ENCODE measurements at regions not wholly inside any gene's neighbourhood (a gene's known extent, or its start where the extent isn't known, plus 50 kb on each side); places are given as distances from the start of the nearest gene placed in this dataset.

DNA sequence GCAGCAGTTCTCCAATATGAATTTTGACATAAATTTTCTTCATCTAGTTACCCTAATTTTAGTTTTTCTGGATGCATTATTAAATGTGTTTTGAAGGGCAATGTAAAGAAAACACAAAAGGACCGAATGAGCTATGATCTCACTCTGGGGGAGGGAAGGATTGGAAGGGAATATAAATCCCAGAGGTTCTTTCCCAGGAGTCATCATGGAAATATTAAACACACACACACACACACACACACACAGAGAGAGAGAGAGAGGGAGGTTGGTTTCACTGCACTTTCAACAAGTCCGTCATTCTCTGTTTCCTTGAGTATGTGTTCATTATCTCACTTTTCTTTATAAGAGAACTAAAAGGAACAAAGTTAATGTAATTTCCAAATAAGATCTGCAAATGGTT is 70.7 kb upstream of the DCBLD2 start:
- no peaks in the 10 kb centered on the region for H3K79me1 ChIP-seq (ENCODE audit: low read length)
- H3K27ac ChIP-seq (ENCODE audit: low read depth, low read length): no peak overlapping the region
- no peak overlapping the region for H3K4me3 ChIP-seq (ENCODE audit: low read length)
- H2BK15ac ChIP-seq (replicated peaks; ENCODE audit: low read depth): no peak overlapping the region
- no peak overlapping the region for H3K18ac ChIP-seq (ENCODE audit: low read length)
- H3K23ac ChIP-seq (ENCODE audit: low read length): no peak overlapping the region
- H3K56ac ChIP-seq (ENCODE audit: low read length): no peak overlapping the region
- no peak overlapping the region for H4K5ac ChIP-seq (ENCODE audit: low read length)
- DNase-seq: no peak
- H3K9ac ChIP-seq (ENCODE audit: low read length): no peak overlapping the region
- no peaks in the 10 kb centered on the region for H3K36me3 ChIP-seq (ENCODE audit: control insufficient read depth, insufficient read depth, low read length)
- no peaks in the 10 kb centered on the region for H3K27me3 ChIP-seq (ENCODE audit: insufficient read depth, low read length, poor library complexity)
- no peak overlapping the region for H3K4me2 ChIP-seq (ENCODE audit: low read length)
- no CpG with 5 or more reads among the region's 2 CpGs for WGBS (ENCODE audit: extremely low coverage, insufficient coverage, low lambda C conversion rate)
- H3K4ac ChIP-seq (ENCODE audit: low read depth, low read length): no peak overlapping the region
- H3K79me2 ChIP-seq (ENCODE audit: control insufficient read depth, insufficient read depth, low read length): no peaks in the 10 kb centered on the region
- no peak overlapping the region for H2BK120ac ChIP-seq (ENCODE audit: low read depth, low read length)
- H2AK5ac ChIP-seq (ENCODE audit: low read length): no peak overlapping the region
- no peak overlapping the region for H2BK5ac ChIP-seq (ENCODE audit: low read length)
- no peak overlapping the region for H4K8ac ChIP-seq (ENCODE audit: low read depth, low read length)
- H3K4me1 ChIP-seq (ENCODE audit: control insufficient read depth, low read depth, low read length): no peaks in the 10 kb centered on the region

- Histone ChIP-seq H3K4ac (ENCODE audit: low read depth, low read length) (no peak overlapping the region), H3K23ac (ENCODE audit: low read length) (no peak overlapping the region), H3K4me1 (ENCODE audit: control insufficient read depth, low read depth, low read length) (no peaks in the 10 kb centered on the region), H2BK15ac (replicated peaks; ENCODE audit: low read depth) (no peak overlapping the region), H3K9ac (ENCODE audit: low read length) (no peak overlapping the region), H3K18ac (ENCODE audit: low read length) (no peak overlapping the region), H4K8ac (ENCODE audit: low read depth, low read length) (no peak overlapping the region), H2AK5ac (ENCODE audit: low read length) (no peak overlapping the region), H3K56ac (ENCODE audit: low read length) (no peak overlapping the region), H3K36me3 (ENCODE audit: control insufficient read depth, insufficient read depth, low read length) (no peaks in the 10 kb centered on the region), H3K79me2 (ENCODE audit: control insufficient read depth, insufficient read depth, low read length) (no peaks in the 10 kb centered on the region), H2BK120ac (ENCODE audit: low read depth, low read length) (no peak overlapping the region), H2BK5ac (ENCODE audit: low read length) (no peak overlapping the region), H3K27me3 (ENCODE audit: insufficient read depth, low read length, poor library complexity) (no peaks in the 10 kb centered on the region), H3K79me1 (ENCODE audit: low read length) (no peaks in the 10 kb centered on the region), H3K4me2 (ENCODE audit: low read length) (no peak overlapping the region), H4K5ac (ENCODE audit: low read length) (no peak overlapping the region), H3K27ac (ENCODE audit: low read depth, low read length) (no peak overlapping the region), H3K4me3 (ENCODE audit: low read length) (no peak overlapping the region)
- no CpG with 5 or more reads among the region's 1 CpG for WGBS (ENCODE audit: extremely low coverage, insufficient coverage, low lambda C conversion rate)
- no peak for DNase-seq
Measured at GRCh38 chr3:98971169-98971681, 69.7 kb upstream of the DCBLD2 start.

- H2AK5ac ChIP-seq (ENCODE audit: low read length): no peak overlapping the region
Measured at GRCh38 chr3:98969295-98969694, 67.8 kb upstream of the DCBLD2 start.

GRCh38 chr3:98968824-98969223 is 67.3 kb upstream of the DCBLD2 start:
- H2BK120ac ChIP-seq (ENCODE audit: low read depth, low read length): no peak overlapping the region
- H3K4ac ChIP-seq (ENCODE audit: low read depth, low read length): no peak overlapping the region
- no peak overlapping the region for H4K8ac ChIP-seq (ENCODE audit: low read depth, low read length)
- no peaks in the 10 kb centered on the region for H3K79me2 ChIP-seq (ENCODE audit: control insufficient read depth, insufficient read depth, low read length)
- no peak overlapping the region for H2AK5ac ChIP-seq (ENCODE audit: low read length)
- H3K56ac ChIP-seq (ENCODE audit: low read length): no peak overlapping the region
- H3K4me1 ChIP-seq (ENCODE audit: control insufficient read depth, low read depth, low read length): no peaks in the 10 kb centered on the region
- H2BK5ac ChIP-seq (ENCODE audit: low read length): no peak overlapping the region
- H3K27ac ChIP-seq (ENCODE audit: low read depth, low read length): no peak overlapping the region
- H3K36me3 ChIP-seq (ENCODE audit: control insufficient read depth, insufficient read depth, low read length): no peaks in the 10 kb centered on the region
- no peak overlapping the region for H3K23ac ChIP-seq (ENCODE audit: low read length)
- no peak overlapping the region for H2BK15ac ChIP-seq (replicated peaks; ENCODE audit: low read depth)
- no peak overlapping the region for H3K18ac ChIP-seq (ENCODE audit: low read length)
- no peak overlapping the region for H3K4me3 ChIP-seq (ENCODE audit: low read length)
- WGBS (ENCODE audit: extremely low coverage, insufficient coverage, low lambda C conversion rate): no CpG with 5 or more reads among the region's 4 CpGs
- no peak overlapping the region for H3K9ac ChIP-seq (ENCODE audit: low read length)
- H3K4me2 ChIP-seq (ENCODE audit: low read length): no peak overlapping the region
- H3K27me3 ChIP-seq (ENCODE audit: insufficient read depth, low read length, poor library complexity): no peaks in the 10 kb centered on the region
- DNase-seq: no peak
- H3K79me1 ChIP-seq (ENCODE audit: low read length): no peaks in the 10 kb centered on the region
- no peak overlapping the region for H4K5ac ChIP-seq (ENCODE audit: low read length)

More at GRCh38 chr3:98969295-98969694, 67.8 kb upstream of the DCBLD2 start:
- Histone ChIP-seq H3K27me3 (ENCODE audit: insufficient read depth, low read length, poor library complexity) (no peaks in the 10 kb centered on the region), H2BK5ac (ENCODE audit: low read length) (no peak overlapping the region), H2BK15ac (replicated peaks; ENCODE audit: low read depth) (no peak overlapping the region), H3K4me1 (ENCODE audit: control insufficient read depth, low read depth, low read length) (no peaks in the 10 kb centered on the region), H3K23ac (ENCODE audit: low read length) (no peak overlapping the region), H2BK120ac (ENCODE audit: low read depth, low read length) (no peak overlapping the region), H3K79me1 (ENCODE audit: low read length) (no peaks in the 10 kb centered on the region), H3K9ac (ENCODE audit: low read length) (no peak overlapping the region), H4K5ac (ENCODE audit: low read length) (no peak overlapping the region), H3K18ac (ENCODE audit: low read length) (no peak overlapping the region), H3K4ac (ENCODE audit: low read depth, low read length) (no peak overlapping the region), H3K4me3 (ENCODE audit: low read length) (no peak overlapping the region), H3K4me2 (ENCODE audit: low read length) (no peak overlapping the region), H3K56ac (ENCODE audit: low read length) (no peak overlapping the region), H3K27ac (ENCODE audit: low read depth, low read length) (no peak overlapping the region), H4K8ac (ENCODE audit: low read depth, low read length) (no peak overlapping the region), H3K36me3 (ENCODE audit: control insufficient read depth, insufficient read depth, low read length) (no peaks in the 10 kb centered on the region), H3K79me2 (ENCODE audit: control insufficient read depth, insufficient read depth, low read length) (no peaks in the 10 kb centered on the region)
- DNase-seq: no peak

DNA sequence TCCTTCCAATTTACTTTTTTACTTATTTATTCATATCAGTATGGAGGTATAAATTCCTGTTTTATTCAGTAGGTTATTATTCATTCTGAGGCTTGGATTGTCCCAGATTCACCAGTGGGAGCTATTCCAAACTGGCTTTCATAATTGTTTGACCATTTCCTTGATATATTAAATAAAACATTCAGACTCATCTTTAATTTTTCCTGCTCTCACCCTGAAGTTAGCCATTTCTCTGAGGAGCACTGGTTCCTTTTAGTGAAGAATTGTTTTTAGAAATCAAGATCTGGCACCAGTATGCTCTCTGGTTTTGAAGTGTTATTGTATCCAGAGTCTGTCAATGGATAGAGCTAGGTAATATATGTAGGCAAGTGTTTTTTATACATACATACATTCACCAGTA is 66.9 kb upstream of the DCBLD2 start:
- H3K27ac ChIP-seq (ENCODE audit: low read depth, low read length): no peak overlapping the region
- no peak overlapping the region for H4K8ac ChIP-seq (ENCODE audit: low read depth, low read length)
- no peak overlapping the region for H3K23ac ChIP-seq (ENCODE audit: low read length)
- no peak overlapping the region for H3K18ac ChIP-seq (ENCODE audit: low read length)
- H2AK5ac ChIP-seq (ENCODE audit: low read length): no peak overlapping the region
- H3K79me2 ChIP-seq (ENCODE audit: control insufficient read depth, insufficient read depth, low read length): no peaks in the 10 kb centered on the region
- H3K36me3 ChIP-seq (ENCODE audit: control insufficient read depth, insufficient read depth, low read length): no peaks in the 10 kb centered on the region
- H3K4me2 ChIP-seq (ENCODE audit: low read length): no peak overlapping the region
- H2BK5ac ChIP-seq (ENCODE audit: low read length): no peak overlapping the region
- no peaks in the 10 kb centered on the region for H3K79me1 ChIP-seq (ENCODE audit: low read length)
- no peak overlapping the region for H3K4me3 ChIP-seq (ENCODE audit: low read length)
- H3K56ac ChIP-seq (ENCODE audit: low read length): no peak overlapping the region
- H2BK15ac ChIP-seq (replicated peaks; ENCODE audit: low read depth): no peak overlapping the region
- H2BK120ac ChIP-seq (ENCODE audit: low read depth, low read length): no peak overlapping the region
- DNase-seq: no peak
- H3K27me3 ChIP-seq (ENCODE audit: insufficient read depth, low read length, poor library complexity): no peaks in the 10 kb centered on the region
- H3K9ac ChIP-seq (ENCODE audit: low read length): no peak overlapping the region
- no peaks in the 10 kb centered on the region for H3K4me1 ChIP-seq (ENCODE audit: control insufficient read depth, low read depth, low read length)
- H3K4ac ChIP-seq (ENCODE audit: low read depth, low read length): no peak overlapping the region
- no peak overlapping the region for H4K5ac ChIP-seq (ENCODE audit: low read length)

GRCh38 chr3:98967758-98968157 is 66.3 kb upstream of the DCBLD2 start:
- Histone ChIP-seq H3K4me3 (ENCODE audit: low read length) (no peak overlapping the region), H3K27me3 (ENCODE audit: insufficient read depth, low read length, poor library complexity) (no peaks in the 10 kb centered on the region), H3K79me1 (ENCODE audit: low read length) (no peaks in the 10 kb centered on the region), H3K9ac (ENCODE audit: low read length) (no peak overlapping the region), H3K4ac (ENCODE audit: low read depth, low read length) (no peak overlapping the region), H3K4me2 (ENCODE audit: low read length) (no peak overlapping the region), H3K27ac (ENCODE audit: low read depth, low read length) (no peak overlapping the region), H4K5ac (ENCODE audit: low read length) (no peak overlapping the region), H3K4me1 (ENCODE audit: control insufficient read depth, low read depth, low read length) (no peaks in the 10 kb centered on the region), H4K8ac (ENCODE audit: low read depth, low read length) (no peak overlapping the region), H3K56ac (ENCODE audit: low read length) (no peak overlapping the region), H2BK5ac (ENCODE audit: low read length) (no peak overlapping the region), H2BK120ac (ENCODE audit: low read depth, low read length) (no peak overlapping the region), H2AK5ac (ENCODE audit: low read length) (no peak overlapping the region), H3K79me2 (ENCODE audit: control insufficient read depth, insufficient read depth, low read length) (no peaks in the 10 kb centered on the region), H3K18ac (ENCODE audit: low read length) (no peak overlapping the region), H3K36me3 (ENCODE audit: control insufficient read depth, insufficient read depth, low read length) (no peaks in the 10 kb centered on the region), H3K23ac (ENCODE audit: low read length) (no peak overlapping the region), H2BK15ac (replicated peaks; ENCODE audit: low read depth) (no peak overlapping the region)
- DNase-seq: no peak
